ENCODE measurements at regions not wholly inside any gene's neighbourhood (a gene's known extent, or its start where the extent isn't known, plus 50 kb on each side); places are given as distances from the start of the nearest gene placed in this dataset.

DNA sequence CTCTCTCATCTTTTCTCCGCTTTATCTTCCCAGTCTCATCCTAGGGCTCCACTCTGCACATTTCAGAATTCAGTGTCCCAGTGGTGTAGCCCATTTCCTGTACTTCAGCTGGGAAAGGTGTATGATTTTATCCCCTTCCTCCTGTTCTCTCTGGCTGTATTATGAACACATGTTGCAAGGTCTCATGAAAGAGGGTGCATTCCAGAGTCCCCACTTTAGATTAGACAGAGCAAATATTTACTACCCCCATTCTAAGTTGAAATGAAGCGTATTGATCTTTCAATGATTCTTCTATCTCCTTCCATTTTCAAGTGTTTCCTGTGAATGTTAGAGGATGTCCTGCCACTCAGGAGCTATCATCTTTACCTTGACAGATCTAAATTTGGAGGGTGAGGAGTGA lies 123.2 kb downstream of the WIF1 start:
- Histone ChIP-seq H3K4me3 (no peak overlapping the region), H3K36me3 (no peaks in the 10 kb centered on the region), H3K27ac (peak overlapping the region in 1 of 2 donors; percentile 2), H3K4me1 (no peaks in the 10 kb centered on the region), H3K9me3 (no peaks in the 10 kb centered on the region), H3K27me3 (no peaks in the 10 kb centered on the region)
- DNase-seq (ENCODE audit: low spot score in 2 of 2) = no peak
- TF ChIP-seq POLR2A (IDR thresholded peaks at IDR 0.05) = no peak
- no peak for TF ChIP-seq POLR2AphosphoS5 (IDR thresholded peaks at IDR 0.05)
- TF ChIP-seq, protein P1, sequence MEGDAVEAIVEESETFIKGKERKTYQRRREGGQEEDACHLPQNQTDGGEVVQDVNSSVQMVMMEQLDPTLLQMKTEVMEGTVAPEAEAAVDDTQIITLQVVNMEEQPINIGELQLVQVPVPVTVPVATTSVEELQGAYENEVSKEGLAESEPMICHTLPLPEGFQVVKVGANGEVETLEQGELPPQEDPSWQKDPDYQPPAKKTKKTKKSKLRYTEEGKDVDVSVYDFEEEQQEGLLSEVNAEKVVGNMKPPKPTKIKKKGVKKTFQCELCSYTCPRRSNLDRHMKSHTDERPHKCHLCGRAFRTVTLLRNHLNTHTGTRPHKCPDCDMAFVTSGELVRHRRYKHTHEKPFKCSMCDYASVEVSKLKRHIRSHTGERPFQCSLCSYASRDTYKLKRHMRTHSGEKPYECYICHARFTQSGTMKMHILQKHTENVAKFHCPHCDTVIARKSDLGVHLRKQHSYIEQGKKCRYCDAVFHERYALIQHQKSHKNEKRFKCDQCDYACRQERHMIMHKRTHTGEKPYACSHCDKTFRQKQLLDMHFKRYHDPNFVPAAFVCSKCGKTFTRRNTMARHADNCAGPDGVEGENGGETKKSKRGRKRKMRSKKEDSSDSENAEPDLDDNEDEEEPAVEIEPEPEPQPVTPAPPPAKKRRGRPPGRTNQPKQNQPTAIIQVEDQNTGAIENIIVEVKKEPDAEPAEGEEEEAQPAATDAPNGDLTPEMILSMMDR (IDR thresholded peaks at IDR 0.05) = no peak
- intact Hi-C loops (cut with DNase I; ENCODE audit: low total_unique reads) = no loop called here

DNA sequence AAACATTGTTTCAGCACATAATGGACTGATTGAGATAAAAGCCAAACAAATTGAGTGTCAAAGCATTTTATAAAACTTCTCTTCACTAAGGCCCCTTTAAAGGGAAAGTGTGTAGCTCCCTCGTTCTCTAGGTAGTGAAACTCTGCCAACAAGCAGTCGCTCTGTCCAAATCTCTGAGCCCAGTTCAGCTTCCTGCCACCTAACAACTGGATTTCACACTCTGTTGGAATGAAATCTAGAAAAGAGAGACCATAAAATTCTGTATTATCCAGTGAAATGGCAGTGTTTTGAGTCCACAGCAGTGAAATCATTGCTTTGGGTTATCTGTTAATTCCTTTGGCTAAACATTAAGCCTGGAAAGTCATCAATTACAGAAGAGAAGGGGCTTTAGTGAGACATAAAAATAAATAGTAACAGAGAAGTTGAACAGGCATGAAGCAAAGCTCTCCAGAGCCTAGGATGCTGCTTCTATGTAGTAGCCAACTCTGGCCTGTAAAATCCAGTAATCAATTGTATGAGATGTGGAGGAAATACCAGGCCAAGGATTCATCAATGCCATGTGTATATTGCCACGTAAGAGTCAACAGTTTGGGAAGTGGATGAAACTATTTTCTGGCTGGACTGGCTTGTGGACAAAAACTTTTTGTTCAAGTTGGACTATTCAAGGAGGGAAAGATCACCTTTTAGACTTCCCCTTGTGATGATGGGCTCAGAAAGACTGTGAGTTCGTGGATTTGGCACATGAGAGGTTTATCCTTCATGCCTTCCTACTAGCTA lies 122.5 kb downstream of the WIF1 start:
- Histone ChIP-seq H3K27me3 (no peaks in the 10 kb centered on the region), H3K27ac (peak overlapping the region; percentile 51 to 54), H3K4me1 (no peaks in the 10 kb centered on the region), H3K9me3 (no peaks in the 10 kb centered on the region), H3K4me3 (no peak overlapping the region), H3K36me3 (no peaks in the 10 kb centered on the region)
- DNase-seq (ENCODE audit: low spot score in 2 of 2) = peak in 1 of 2 donors; percentile 25
- intact Hi-C loops (cut with DNase I; ENCODE audit: low total_unique reads) = no loop called here
- TF ChIP-seq POLR2AphosphoS5 (IDR thresholded peaks at IDR 0.05) (no peak), POLR2A (IDR thresholded peaks at IDR 0.05) (no peak)
- TF ChIP-seq, protein P1 (IDR thresholded peaks at IDR 0.05) = no peak

DNA sequence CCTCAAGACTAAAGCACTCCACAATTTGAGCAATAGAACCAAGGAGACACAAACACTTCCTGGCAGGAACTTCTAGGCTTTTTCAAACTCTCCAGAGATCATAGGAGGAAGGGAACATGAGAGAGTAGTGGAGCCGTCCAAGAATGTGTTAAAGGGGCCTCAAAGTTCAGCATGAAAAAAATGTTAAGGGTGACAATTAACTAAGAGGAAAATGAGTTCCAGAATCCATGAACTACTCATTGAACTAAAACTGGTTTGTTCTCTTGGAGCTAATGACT lies 122.0 kb downstream of the WIF1 start:
- Histone ChIP-seq H3K4me3 (no peak overlapping the region), H3K36me3 (no peaks in the 10 kb centered on the region), H3K27me3 (no peaks in the 10 kb centered on the region), H3K27ac (peak overlapping the region; percentile 51 to 54), H3K4me1 (no peaks in the 10 kb centered on the region), H3K9me3 (no peaks in the 10 kb centered on the region)
- no peak for DNase-seq (ENCODE audit: low spot score in 2 of 2)
- intact Hi-C loops (cut with DNase I; ENCODE audit: low total_unique reads) = no loop called here
- TF ChIP-seq POLR2A (IDR thresholded peaks at IDR 0.05) (no peak), POLR2AphosphoS5 (IDR thresholded peaks at IDR 0.05) (no peak)
- TF ChIP-seq, protein P1 (IDR thresholded peaks at IDR 0.05) = no peak
